Endothelial cell of umbilical vein (primary cell): ENCODE measurements at regions not wholly inside any gene's neighbourhood (a gene's known extent, or its start where the extent isn't known, plus 50 kb on each side); places are given as distances from the start of the nearest gene placed in this dataset.

Experiments
- CTCF ChIP-seq, 2 donors: IDR thresholded peaks; 1 replicate in 1 of 2; 2 replicates in 1 of 2; pipeline ENCODE4 v1.5.1; 2011; ENCODE audit warnings: low read length in 2 of 2, mild to moderate bottlenecking in 2 of 2, moderate library complexity in 2 of 2, control low read depth in 1 of 2, inconsistent platforms in 1 of 2, low read depth in 1 of 2; ENCODE audit not compliant: insufficient read depth in 1 of 2; ENCODE audit errors: extremely low read depth in 1 of 2
- EZH2 ChIP-seq: IDR thresholded peaks from 2 replicates; pipeline ENCODE4 v1.6.1; 2012; ENCODE audit warnings: borderline replicate concordance, low read depth, mild to moderate bottlenecking, moderate library complexity, low read length, inconsistent platforms; ENCODE audit not compliant: severe bottlenecking
- GATA2 ChIP-seq: IDR thresholded peaks from 2 replicates; pipeline ENCODE4 v1.7.0; 2011; ENCODE audit warnings: low read depth, mild to moderate bottlenecking, moderate library complexity, mixed read lengths, low read length; ENCODE audit not compliant: insufficient read length, insufficient read depth
- JUN ChIP-seq: IDR thresholded peaks from 2 replicates; pipeline ENCODE4 v1.6.1; 2011; ENCODE audit warnings: borderline replicate concordance, low read depth; ENCODE audit not compliant: insufficient read length, insufficient read depth
- MAX ChIP-seq: IDR thresholded peaks from 2 replicates; pipeline ENCODE4 v1.6.1; 2011; ENCODE audit not compliant: insufficient read depth, insufficient read length
- POLR2A ChIP-seq: IDR thresholded peaks from 2 replicates; pipeline ENCODE4 v1.6.1; 2012; ENCODE audit warnings: low read depth, mild to moderate bottlenecking, control low read depth, low read length
- POLR2AphosphoS5 ChIP-seq: IDR thresholded peaks from 2 replicates; pipeline ENCODE4 v1.6.1; 2012; ENCODE audit warnings: low read depth, mild to moderate bottlenecking, control low read depth, low read length, moderate library complexity; ENCODE audit not compliant: insufficient read depth

- no peak for TF ChIP-seq CTCF (IDR thresholded peaks at IDR 0.05; ENCODE audit: extremely low read depth in 1 of 2, insufficient read depth in 1 of 2, low read depth in 1 of 2, low read length in 2 of 2)
- TF ChIP-seq EZH2 = no peak
- TF ChIP-seq POLR2A = no peak
- TF ChIP-seq JUN = no peak
- TF ChIP-seq POLR2AphosphoS5 = no peak
- no peak for TF ChIP-seq GATA2
- TF ChIP-seq MAX = no peak
Measured at GRCh38 chr11:37442576-37442975, 844.5 kb upstream of the RAG2 start.
